ENCODE measurements at regions not wholly inside any gene's neighbourhood (a gene's known extent, or its start where the extent isn't known, plus 50 kb on each side); places are given as distances from the start of the nearest gene placed in this dataset.

GRCh38 chr11:91859666-91860065, 365.0 kb upstream of the FAT3 start:
- ATAC-seq (no peak), DNase-seq (ENCODE audit: low read depth, low spot score) (no peak)
- Histone ChIP-seq H3K9me3 (ENCODE audit: control insufficient read depth, insufficient read depth, low read depth, low read length) (no peaks in the 10 kb centered on the region), H3K36me3 (ENCODE audit: control insufficient read depth, insufficient read depth, low read length) (no peaks in the 10 kb centered on the region), H3K4me1 (ENCODE audit: control insufficient read depth, insufficient read depth, low read length) (no peaks in the 10 kb centered on the region), H3K27ac (ENCODE audit: low read length) (no peak overlapping the region), H3K4me3 (ENCODE audit: low read depth in 2 of 2, low read length in 2 of 2) (no peak overlapping the region), H3K27me3 (ENCODE audit: control insufficient read depth, insufficient read depth, low read length) (no peaks in the 10 kb centered on the region)
- POLR2A ChIA-PET, result no interaction called here
- BruUV-seq (replicated peaks), result no TSS peak
- TF ChIP-seq CTCF (IDR thresholded peaks at IDR 0.05) (no peak), TCF7L2 (IDR thresholded peaks at IDR 0.05; ENCODE audit: low read depth, low read length) (no peak), SIN3A (IDR thresholded peaks at IDR 0.05; ENCODE audit: borderline replicate concordance, insufficient read depth, low read depth, low read length) (no peak)
- in situ Hi-C loops (cut with HindIII; ENCODE audit: low pct_unique_long_range_greater_than_20kb, low sequenced_read_pairs), result no loop called here
- CTCF ChIA-PET, result no interaction called here
- intact Hi-C loops (cut with micrococcal nuclease; ENCODE audit: unreplicated experiment), result no loop called here

GRCh38 chr11:91857179-91857578, 367.4 kb upstream of the FAT3 start:
- Histone ChIP-seq H3K36me3 (ENCODE audit: control insufficient read depth, insufficient read depth, low read length) (no peaks in the 10 kb centered on the region), H3K4me1 (ENCODE audit: control insufficient read depth, insufficient read depth, low read length) (no peaks in the 10 kb centered on the region), H3K4me3 (ENCODE audit: low read depth in 2 of 2, low read length in 2 of 2) (no peak overlapping the region), H3K9me3 (ENCODE audit: control insufficient read depth, insufficient read depth, low read depth, low read length) (no peaks in the 10 kb centered on the region), H3K27me3 (ENCODE audit: control insufficient read depth, insufficient read depth, low read length) (no peaks in the 10 kb centered on the region), H3K27ac (ENCODE audit: low read length) (no peak overlapping the region)
- TF ChIP-seq REST (IDR thresholded peaks at IDR 0.05; ENCODE audit: insufficient read depth in 1 of 2, low read depth in 2 of 2, low read length in 1 of 2) (no peak), SIN3A (IDR thresholded peaks at IDR 0.05; ENCODE audit: borderline replicate concordance, insufficient read depth, low read depth, low read length) (no peak), CTCF (IDR thresholded peaks at IDR 0.05) (no peak), POLR2AphosphoS5 (IDR thresholded peaks at IDR 0.05; ENCODE audit: low read depth, low read length) (no peak), TCF7L2 (IDR thresholded peaks at IDR 0.05; ENCODE audit: low read depth, low read length) (no peak)
- ATAC-seq (no peak), DNase-seq (ENCODE audit: low read depth, low spot score) (no peak)
- BruUV-seq (replicated peaks), result no TSS peak
- ChIA-PET POLR2A (no interaction called here), CTCF (no interaction called here)
- intact Hi-C loops (cut with micrococcal nuclease; ENCODE audit: unreplicated experiment) (no loop called here), in situ Hi-C loops (cut with HindIII; ENCODE audit: low pct_unique_long_range_greater_than_20kb, low sequenced_read_pairs) (no loop called here)
